ENCODE measurements at regions not wholly inside any gene's neighbourhood (a gene's known extent, or its start where the extent isn't known, plus 50 kb on each side); places are given as distances from the start of the nearest gene placed in this dataset.

DNA sequence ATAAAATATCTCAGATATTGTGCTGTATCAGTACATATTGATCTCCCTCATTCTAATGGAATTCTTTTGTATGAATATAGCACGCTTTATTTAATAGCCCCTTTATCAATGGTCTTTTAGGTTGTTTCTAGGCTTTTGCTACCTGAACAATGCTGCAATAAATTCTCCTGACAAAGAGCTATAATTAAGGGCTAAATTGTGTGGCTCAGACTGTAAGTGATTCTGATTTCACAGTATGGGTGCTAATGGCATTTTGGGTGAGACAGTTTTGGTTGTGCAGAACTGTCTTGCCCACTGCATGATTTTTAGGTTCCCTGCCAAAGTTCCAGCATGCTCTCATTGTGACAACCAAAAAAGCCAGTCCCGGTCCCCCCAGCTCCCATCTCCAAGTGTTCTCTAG lies 363.2 kb downstream of the REEP3 start:
- Histone ChIP-seq H3K4me1 (no peaks in the 10 kb centered on the region), H3K27ac (no peak overlapping the region), H3K4me3 (no peak overlapping the region), H3K27me3 (no peaks in the 10 kb centered on the region), H3K36me3 (no peaks in the 10 kb centered on the region), H3K9me3 (no peaks in the 10 kb centered on the region)
- no peak for DNase-seq
- TF ChIP-seq POLR2A (IDR thresholded peaks at IDR 0.05), result no peak
- TF ChIP-seq, protein P1, sequence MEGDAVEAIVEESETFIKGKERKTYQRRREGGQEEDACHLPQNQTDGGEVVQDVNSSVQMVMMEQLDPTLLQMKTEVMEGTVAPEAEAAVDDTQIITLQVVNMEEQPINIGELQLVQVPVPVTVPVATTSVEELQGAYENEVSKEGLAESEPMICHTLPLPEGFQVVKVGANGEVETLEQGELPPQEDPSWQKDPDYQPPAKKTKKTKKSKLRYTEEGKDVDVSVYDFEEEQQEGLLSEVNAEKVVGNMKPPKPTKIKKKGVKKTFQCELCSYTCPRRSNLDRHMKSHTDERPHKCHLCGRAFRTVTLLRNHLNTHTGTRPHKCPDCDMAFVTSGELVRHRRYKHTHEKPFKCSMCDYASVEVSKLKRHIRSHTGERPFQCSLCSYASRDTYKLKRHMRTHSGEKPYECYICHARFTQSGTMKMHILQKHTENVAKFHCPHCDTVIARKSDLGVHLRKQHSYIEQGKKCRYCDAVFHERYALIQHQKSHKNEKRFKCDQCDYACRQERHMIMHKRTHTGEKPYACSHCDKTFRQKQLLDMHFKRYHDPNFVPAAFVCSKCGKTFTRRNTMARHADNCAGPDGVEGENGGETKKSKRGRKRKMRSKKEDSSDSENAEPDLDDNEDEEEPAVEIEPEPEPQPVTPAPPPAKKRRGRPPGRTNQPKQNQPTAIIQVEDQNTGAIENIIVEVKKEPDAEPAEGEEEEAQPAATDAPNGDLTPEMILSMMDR (IDR thresholded peaks at IDR 0.05), result no peak

DNA sequence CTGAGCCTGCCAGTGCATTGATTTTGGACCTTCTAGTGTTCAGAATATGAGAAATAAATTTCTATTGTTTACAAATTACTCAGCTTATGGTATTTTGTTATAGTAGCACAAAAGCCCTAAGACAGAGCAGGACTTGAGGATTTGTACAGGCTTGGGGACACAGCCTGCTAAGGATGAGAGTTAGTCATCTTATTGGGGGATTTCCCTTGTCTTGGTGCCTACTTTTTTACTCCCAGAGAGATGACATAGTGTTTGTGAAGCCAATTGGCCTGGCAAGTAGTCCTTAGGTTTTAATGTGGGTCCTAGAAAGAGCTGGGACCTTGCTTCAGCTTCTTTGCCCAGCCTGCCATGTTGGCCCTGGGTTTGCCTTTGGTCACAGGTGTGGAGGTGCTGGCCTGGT lies 364.0 kb downstream of the REEP3 start:
- DNase-seq, result no peak
- TF ChIP-seq, protein P1 (IDR thresholded peaks at IDR 0.05), result no peak
- no peak for TF ChIP-seq POLR2A (IDR thresholded peaks at IDR 0.05)
- Histone ChIP-seq H3K4me3 (no peak overlapping the region), H3K27me3 (no peaks in the 10 kb centered on the region), H3K4me1 (no peaks in the 10 kb centered on the region), H3K27ac (no peak overlapping the region), H3K36me3 (no peaks in the 10 kb centered on the region), H3K9me3 (no peaks in the 10 kb centered on the region)

DNA sequence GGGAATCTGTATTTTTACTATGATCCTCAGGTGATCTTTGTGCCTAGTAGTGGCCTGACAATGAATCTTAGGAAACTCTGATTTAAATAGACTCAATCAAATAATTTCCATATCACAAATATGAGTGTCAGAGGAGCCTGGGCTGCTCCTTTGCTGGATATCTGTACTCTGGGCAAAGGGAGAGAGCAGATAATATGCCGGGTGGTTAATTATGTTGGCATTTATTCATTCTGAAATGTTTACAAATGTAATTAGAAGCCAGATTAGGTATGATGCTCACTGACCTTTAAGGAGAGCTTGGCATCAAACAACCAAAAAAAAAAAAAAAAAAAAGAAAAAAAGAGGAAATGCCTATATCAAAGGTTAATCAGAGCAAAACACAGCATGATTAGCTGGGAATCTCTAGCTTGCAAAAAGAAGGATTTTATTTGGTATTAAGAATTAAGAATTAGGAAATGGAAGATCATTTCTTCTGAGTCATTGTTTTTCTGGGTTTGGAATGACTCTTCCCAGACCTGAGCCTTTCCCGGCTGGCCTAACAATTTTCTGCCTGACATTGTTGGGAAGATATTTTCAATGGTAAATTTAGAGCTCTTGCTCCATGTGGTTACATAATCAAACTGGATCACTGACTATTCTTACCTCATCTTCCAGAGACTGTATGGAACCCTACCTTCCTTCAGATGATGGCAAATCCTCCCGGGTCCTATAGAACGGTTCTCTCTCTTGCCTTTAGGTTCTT lies 365.3 kb downstream of the REEP3 start:
- Histone ChIP-seq H3K36me3 (no peaks in the 10 kb centered on the region), H3K4me3 (no peak overlapping the region), H3K27ac (no peak overlapping the region), H3K27me3 (no peaks in the 10 kb centered on the region), H3K4me1 (no peaks in the 10 kb centered on the region), H3K9me3 (no peaks in the 10 kb centered on the region)
- TF ChIP-seq POLR2A (IDR thresholded peaks at IDR 0.05), result no peak
- TF ChIP-seq, protein P1 (IDR thresholded peaks at IDR 0.05), result no peak
- DNase-seq, result no peak

DNA sequence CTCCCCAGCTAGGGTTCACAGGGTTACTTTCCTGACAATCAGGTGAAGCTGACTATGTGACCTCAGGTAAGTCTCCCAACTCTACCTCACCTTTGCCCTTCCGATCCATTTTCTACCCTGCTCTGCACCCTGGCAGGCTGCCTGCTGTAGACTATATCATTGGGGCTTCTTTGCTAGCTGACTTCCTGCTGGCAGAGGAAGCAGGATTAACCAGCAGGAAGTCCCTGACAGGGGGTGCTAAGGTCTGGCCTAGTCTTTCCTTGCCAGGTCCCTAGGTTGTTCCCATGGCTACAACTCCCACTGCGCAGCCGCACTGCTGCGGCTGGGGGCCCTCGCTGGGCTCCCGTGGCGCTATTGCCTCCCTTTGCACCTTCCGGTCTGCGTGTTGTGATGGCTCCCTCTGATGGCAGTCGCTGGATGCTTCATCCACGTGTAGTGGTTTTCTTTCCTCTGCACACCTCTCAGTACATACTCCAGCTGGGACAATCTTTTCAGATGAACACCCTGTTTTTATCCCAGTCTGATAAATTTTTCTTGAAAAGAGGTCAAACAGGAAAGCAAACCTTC lies 365.9 kb downstream of the REEP3 start:
- Histone ChIP-seq H3K9me3 (no peaks in the 10 kb centered on the region), H3K4me3 (no peak overlapping the region), H3K4me1 (no peaks in the 10 kb centered on the region), H3K27ac (no peak overlapping the region), H3K27me3 (no peaks in the 10 kb centered on the region), H3K36me3 (no peaks in the 10 kb centered on the region)
- DNase-seq, result no peak
- no peak for TF ChIP-seq POLR2A (IDR thresholded peaks at IDR 0.05)
- TF ChIP-seq, protein P1 (IDR thresholded peaks at IDR 0.05), result no peak

DNA sequence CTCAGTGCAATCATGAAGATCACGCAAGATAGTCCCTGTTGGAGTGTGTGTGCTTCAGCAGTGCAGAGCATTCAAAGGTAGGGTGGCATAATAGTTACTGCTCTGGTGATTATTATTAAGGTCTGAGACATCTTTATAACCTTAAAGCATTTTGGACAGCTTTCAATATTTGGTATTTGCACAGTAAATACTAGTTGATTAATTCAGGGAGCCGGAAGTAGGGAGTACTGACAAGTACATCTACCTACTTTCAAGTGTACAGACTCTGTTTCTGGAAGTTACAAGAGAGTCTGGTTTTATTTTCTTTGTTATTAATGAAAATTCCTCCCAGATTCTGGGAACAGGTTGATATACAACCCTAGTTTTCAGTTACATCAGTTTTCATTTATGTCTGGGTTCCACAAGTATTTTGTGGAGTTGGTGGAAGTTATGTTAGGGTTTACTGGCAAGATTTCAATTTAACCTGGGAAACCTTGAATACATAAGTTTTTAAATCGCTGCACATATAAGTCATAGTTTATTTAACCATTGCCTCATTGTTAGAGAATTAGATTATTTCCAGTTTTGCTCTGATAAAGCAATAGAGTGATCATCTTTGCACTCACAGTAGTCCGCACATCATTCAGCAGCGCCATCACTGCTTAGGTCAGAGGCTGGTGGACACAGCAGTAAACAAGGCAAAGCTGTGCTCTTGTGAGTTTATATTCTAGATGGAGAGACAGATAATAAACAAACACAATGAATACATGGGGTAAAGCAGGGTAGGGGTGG lies 366.6 kb downstream of the REEP3 start:
- Histone ChIP-seq H3K36me3 (no peaks in the 10 kb centered on the region), H3K27ac (no peak overlapping the region), H3K27me3 (no peaks in the 10 kb centered on the region), H3K9me3 (no peaks in the 10 kb centered on the region), H3K4me1 (no peaks in the 10 kb centered on the region), H3K4me3 (no peak overlapping the region)
- TF ChIP-seq, protein P1 (IDR thresholded peaks at IDR 0.05), result no peak
- TF ChIP-seq POLR2A (IDR thresholded peaks at IDR 0.05), result no peak
- no peak for DNase-seq

Data from Peyer's patch (tissue), 4 donors.